Activated B cell treated with CpG ODN at 0.5 μM for 24 hours (primary cell): ENCODE measurements at regions not wholly inside any gene's neighbourhood (a gene's known extent, or its start where the extent isn't known, plus 50 kb on each side); places are given as distances from the start of the nearest gene placed in this dataset.

ENCODE experiments used
- ATAC-seq: fragments of 200-7000 bp; cut with Tn5 transposase; one replicate; pipeline ENCODE4 v1.10.0; 2021; ENCODE audit warnings: low read depth, mild to moderate bottlenecking, moderate library complexity
- CTCF ChIA-PET: fragments of 350-600 bp; sonication (Branson Sonifier 250); formaldehyde crosslinking; loops from one replicate; lab custom pipeline; 2021; ENCODE audit warnings: antibody characterized with exemption; lab: Charles Lee
- POLR2A ChIA-PET: fragments of 350-600 bp; sonication (Branson Sonifier 250); formaldehyde crosslinking; loops from one replicate; lab custom pipeline; 2021; ENCODE audit warnings: antibody characterized with exemption; lab: Charles Lee
- DNase-seq: peaks from one replicate; pipeline ENCODE4 v3.0.0; 2022
- H3K27ac Mint-ChIP-seq: one replicate; pipeline ENCODE4 v1.8.0; 2020; ENCODE audit warnings: mixed read lengths
- H3K27me3 Mint-ChIP-seq: one replicate; pipeline ENCODE4 v1.8.0; 2021; ENCODE audit warnings: mixed read lengths
- H3K36me3 Mint-ChIP-seq: one replicate; pipeline ENCODE4 v1.8.0; 2021; ENCODE audit warnings: low read depth, mixed read lengths
- H3K4me1 Mint-ChIP-seq: one replicate; pipeline ENCODE4 v1.8.0; 2021; ENCODE audit warnings: mixed read lengths
- H3K4me3 Mint-ChIP-seq: one replicate; pipeline ENCODE4 v1.8.0; 2020; ENCODE audit warnings: mild to moderate bottlenecking, mixed read lengths
- H3K9me3 Mint-ChIP-seq: one replicate; pipeline ENCODE4 v1.8.0; 2020; ENCODE audit warnings: mixed read lengths
- CTCF ChIP-seq: fragments of 200-600 bp; IDR thresholded peaks from one replicate; pipeline ENCODE4 v1.8.0; 2022; ENCODE audit warnings: antibody characterized with exemption, mild to moderate bottlenecking
- intact Hi-C: fragments of 100-400 bp; cut with micrococcal nuclease; formaldehyde crosslinking; loops from one replicate; pipeline ENCODE4 v1.15.1; 2024

GRCh38 chr4:11105715-11106114 lies 323.0 kb downstream of the HS3ST1 start:
- ATAC-seq (no peak), DNase-seq (no peak)
- intact Hi-C loops, result no loop called here
- H3K9me3 Mint-ChIP-seq, result peaks cover 8% of the 10 kb centered on the region
- CTCF ChIA-PET, result no interaction called here
- TF ChIP-seq CTCF, result no peak
- no peak overlapping the region for H3K4me3 Mint-ChIP-seq
- POLR2A ChIA-PET, result no interaction called here
- H3K27ac Mint-ChIP-seq, result no peak overlapping the region
- no peaks in the 10 kb centered on the region for H3K27me3 Mint-ChIP-seq
- H3K36me3 Mint-ChIP-seq, result peaks cover 3% of the 10 kb centered on the region
- peaks cover 46% of the 10 kb centered on the region for H3K4me1 Mint-ChIP-seq

- H3K9me3 Mint-ChIP-seq, result peaks cover 12% of the 10 kb centered on the region
- no peak for TF ChIP-seq CTCF
- no peak for DNase-seq
- H3K4me1 Mint-ChIP-seq, result peaks cover 73% of the 10 kb centered on the region
- CTCF ChIA-PET, result no interaction called here
- peaks cover 3% of the 10 kb centered on the region for H3K36me3 Mint-ChIP-seq
- POLR2A ChIA-PET, result interaction anchor here (1.0 kb wide), 1 partner anchor 51 kb away, joined by 3 read pairs; no protein-coding TSS in a partner anchor
- intact Hi-C loops, result loop anchor here (10.0 kb wide), 1 partner anchor 354 kb away; no protein-coding TSS in a partner anchor
- peak overlapping the region; percentile 57 for H3K4me3 Mint-ChIP-seq
- no peaks in the 10 kb centered on the region for H3K27me3 Mint-ChIP-seq
- peak; percentile 70 for ATAC-seq
- H3K27ac Mint-ChIP-seq, result peak overlapping the region; percentile 68
Measured at GRCh38 chr4:11098461-11098860, 330.2 kb downstream of the HS3ST1 start.

- peaks cover 12% of the 10 kb centered on the region for H3K9me3 Mint-ChIP-seq
- DNase-seq (no peak), ATAC-seq (no peak)
- H3K27me3 Mint-ChIP-seq, result no peaks in the 10 kb centered on the region
- no peak overlapping the region for H3K4me3 Mint-ChIP-seq
- POLR2A ChIA-PET, result interaction anchor here (0.7 to 1.0 kb wide), 2 partner anchors 52 to 136 kb away, joined by 3 to 5 read pairs; no protein-coding TSS in a partner anchor
- intact Hi-C loops, result loop anchor here (10.0 kb wide), 1 partner anchor 353 kb away; no protein-coding TSS in a partner anchor
- H3K4me1 Mint-ChIP-seq, result peaks cover 75% of the 10 kb centered on the region
- H3K36me3 Mint-ChIP-seq, result peaks cover 4% of the 10 kb centered on the region
- H3K27ac Mint-ChIP-seq, result peak overlapping the region; percentile 68
- TF ChIP-seq CTCF, result no peak
- CTCF ChIA-PET, result no interaction called here
Measured at GRCh38 chr4:11097725-11098124, 331.0 kb downstream of the HS3ST1 start.

- H3K36me3 Mint-ChIP-seq, result no peaks in the 10 kb centered on the region
- no peak for TF ChIP-seq CTCF
- ChIA-PET CTCF (no interaction called here), POLR2A (no interaction called here)
- ATAC-seq (no peak), DNase-seq (no peak)
- H3K4me1 Mint-ChIP-seq, result peaks cover 17% of the 10 kb centered on the region
- H3K9me3 Mint-ChIP-seq, result no peaks in the 10 kb centered on the region
- no peak overlapping the region for H3K27ac Mint-ChIP-seq
- intact Hi-C loops, result no loop called here
- H3K4me3 Mint-ChIP-seq, result no peak overlapping the region
- H3K27me3 Mint-ChIP-seq, result no peaks in the 10 kb centered on the region
Measured at GRCh38 chr4:11081006-11081405, 347.7 kb downstream of the HS3ST1 start.

GRCh38 chr4:11079171-11079570 lies 349.5 kb downstream of the HS3ST1 start:
- Mint-ChIP-seq H3K27me3 (no peaks in the 10 kb centered on the region), H3K9me3 (no peaks in the 10 kb centered on the region), H3K4me1 (peaks cover 5% of the 10 kb centered on the region), H3K27ac (no peak overlapping the region), H3K4me3 (no peak overlapping the region), H3K36me3 (no peaks in the 10 kb centered on the region)
- no peak for TF ChIP-seq CTCF
- POLR2A ChIA-PET, result no interaction called here
- intact Hi-C loops, result no loop called here
- CTCF ChIA-PET, result no interaction called here
- ATAC-seq (no peak), DNase-seq (no peak)
